CD4-positive, alpha-beta T cell treated with Interleukin-1 beta for 1 hour (primary cell): ENCODE measurements at regions not wholly inside any gene's neighbourhood (a gene's known extent, or its start where the extent isn't known, plus 50 kb on each side); places are given as distances from the start of the nearest gene placed in this dataset.
"Not testable (repeated sequence)": the region's sequence is repeated elsewhere in the genome, so short reads cannot be mapped to it uniquely, and the experiment has no call there.

ENCODE experiments used
- DNase-seq, 2 donors: peaks; one replicate each; pipeline ENCODE4 v3.0.0-alpha.2; 2020 to 2022

DNA sequence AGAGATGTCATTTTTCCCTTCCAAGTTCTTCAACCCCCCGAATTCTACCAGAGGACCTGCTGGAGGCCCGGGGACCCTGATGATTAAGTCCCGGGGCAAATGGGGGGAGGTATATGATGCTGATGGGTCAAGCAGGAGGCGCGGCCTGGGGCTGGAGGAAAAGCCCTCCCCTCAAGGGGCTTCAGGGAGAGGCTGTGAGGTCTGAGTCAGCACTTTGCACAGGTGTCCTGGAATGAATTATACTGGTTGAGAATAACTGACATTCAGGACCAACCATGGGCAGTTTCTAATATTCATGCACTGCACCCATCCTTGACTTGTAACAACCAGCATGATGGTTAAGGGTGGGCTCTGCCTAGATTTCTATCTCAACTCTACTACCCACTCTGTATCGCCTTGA lies 146.8 kb upstream of the SYT13 start:
- DNase-seq = no peak

DNA sequence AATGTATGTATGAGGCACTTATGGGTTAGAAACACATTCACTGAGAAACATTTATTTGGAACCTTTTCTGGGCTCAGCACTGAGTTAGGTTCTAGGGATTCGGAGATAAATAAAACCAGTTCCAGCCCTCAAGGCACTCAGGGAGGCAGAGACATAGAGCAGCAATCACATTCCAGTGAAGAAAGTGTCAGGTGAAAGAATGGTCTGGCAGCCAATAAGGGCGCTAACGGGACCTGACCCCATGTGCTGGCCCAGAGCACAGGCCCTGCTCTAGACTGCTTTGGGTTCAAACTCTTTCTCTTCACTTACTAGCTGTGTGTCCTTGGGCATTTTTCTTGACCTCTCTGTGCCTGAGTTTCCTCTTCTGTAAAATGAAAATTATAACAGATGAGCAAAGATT lies 146.0 kb upstream of the SYT13 start:
- DNase-seq = no peak

DNA sequence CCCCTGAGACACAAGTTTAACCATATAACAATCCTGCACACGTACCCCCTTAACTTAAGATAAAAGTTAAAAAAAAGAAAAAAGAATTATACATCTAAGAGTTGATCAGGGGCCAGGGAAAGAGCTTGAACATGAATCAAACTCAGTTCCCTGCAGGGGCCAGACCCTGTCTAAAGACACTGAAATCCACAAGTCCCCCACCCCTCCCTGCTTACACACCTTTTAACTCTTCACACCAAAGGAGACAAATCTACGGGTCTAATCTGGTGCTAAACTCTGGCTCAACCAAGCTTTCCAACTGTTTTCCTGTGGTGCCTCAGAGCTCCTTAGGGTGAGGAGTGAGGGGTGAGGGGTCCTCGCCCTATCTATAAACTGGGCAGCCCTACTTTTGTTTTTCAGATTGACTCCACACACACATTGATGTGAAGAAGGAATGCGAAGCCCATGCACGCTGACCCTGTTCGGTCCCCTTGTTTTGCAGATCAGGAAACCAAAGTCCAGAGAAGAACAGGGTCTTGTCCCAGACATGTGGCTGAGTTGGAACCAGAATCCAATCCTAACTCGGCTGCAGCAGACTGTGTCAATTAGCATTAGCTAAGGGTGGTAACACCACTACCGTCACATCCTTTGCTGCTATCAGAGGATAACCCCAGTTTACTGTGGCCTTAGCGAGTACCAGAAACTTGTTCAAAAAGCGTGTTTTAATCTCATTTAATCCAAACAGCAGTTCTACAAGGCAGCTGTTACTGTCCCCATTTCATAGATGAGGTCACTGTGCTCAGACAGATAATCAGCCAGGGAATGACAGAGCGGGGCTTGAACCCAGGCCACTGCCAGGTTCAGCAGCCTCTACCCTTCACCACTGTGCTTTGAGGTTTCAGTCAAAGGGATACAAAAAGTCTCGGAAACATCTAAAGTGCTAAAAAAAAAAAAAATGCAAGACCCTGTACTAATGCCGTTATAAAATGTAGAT lies 145.2 kb upstream of the SYT13 start:
- no peak for DNase-seq

DNA sequence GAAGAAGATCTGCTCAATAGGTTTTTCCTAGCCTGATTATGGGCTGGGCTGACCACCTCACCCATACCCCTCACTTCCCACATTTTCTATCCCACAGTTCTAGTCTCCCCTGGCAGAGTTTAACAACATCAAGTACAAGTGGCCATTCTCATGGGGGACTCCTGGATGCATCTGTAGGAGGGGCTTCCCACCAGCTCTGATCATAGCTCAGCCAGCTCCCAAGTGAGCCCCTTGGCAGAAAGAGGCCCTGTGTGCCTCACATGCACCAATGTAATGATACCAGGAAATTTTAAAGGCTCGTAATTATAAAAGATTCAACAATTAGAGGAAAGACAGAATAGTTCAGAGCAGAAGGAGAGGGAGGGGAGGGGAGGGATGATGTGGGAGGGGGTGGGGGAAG lies 144.2 kb upstream of the SYT13 start:
- no peak for DNase-seq

DNA sequence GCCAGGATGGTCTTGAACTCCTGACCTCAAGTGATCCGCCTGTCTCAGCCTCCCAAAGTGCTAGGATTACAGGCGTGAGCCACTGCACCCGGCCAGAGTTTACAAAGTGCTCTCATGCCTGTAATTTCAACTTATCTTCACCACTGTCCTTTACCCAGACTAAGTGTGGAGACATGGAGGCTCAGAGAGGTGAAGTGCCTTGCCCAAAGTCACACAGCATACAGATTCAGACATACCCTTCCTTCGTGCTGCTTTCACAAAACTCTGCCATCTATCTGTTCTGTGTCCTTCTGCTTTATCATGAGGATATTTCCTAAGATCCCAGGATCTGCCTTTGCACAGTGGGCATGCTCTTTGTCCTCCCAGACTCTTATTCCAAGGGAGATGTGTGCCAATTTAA lies 143.6 kb upstream of the SYT13 start:
- DNase-seq = no peak

DNA sequence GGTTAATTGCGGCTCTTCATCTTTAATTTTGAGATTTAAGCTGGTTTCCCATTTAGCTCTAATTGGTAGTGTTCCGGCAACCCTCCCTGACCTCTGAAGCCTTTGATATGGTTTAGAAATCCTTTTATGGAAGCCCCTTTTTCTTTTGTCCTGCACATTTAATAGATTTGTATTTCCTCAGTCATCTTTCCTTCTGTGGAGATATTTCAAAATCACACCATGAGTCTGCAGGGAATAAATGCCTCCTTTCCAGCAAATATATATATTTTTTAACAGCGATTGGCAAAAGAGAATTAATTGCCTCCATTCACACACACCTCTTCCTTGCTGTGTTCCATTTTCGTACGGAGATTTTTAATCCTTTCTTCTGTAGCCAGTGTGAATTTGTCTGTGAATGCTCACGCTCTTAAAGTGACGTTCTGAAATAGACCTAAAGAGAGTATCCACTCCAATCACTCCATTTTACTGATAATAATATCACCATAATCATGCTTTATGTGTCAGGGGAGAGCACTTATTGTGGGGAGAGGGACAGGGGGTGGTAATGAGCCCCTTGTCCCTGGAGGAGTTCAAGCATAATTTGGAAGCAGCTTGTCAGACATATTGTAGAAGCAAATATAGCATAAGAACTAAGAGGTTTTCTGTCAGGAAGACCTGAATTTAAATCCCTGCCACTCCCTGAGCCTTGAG lies 142.5 kb upstream of the SYT13 start:
- no peak for DNase-seq

DNA sequence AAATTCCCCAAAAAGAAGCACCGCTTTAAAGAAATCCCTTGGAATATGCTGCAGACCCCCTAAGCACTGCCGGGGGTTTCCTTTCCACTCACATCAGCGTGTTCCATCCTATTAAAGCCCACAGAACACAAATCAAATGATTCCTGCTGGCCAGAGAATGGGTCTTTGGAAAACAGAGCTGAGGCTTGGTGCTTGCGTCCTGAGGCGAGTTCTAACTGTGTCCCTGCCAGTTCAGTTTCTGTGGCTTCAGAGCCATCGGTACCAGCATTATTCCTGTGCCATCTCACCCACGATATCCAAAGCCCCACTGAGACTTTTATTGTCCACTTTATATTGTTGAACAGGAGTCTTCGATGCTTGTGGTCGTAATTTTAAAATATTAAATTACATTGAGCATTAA lies 142.0 kb upstream of the SYT13 start:
- no peak for DNase-seq

DNA sequence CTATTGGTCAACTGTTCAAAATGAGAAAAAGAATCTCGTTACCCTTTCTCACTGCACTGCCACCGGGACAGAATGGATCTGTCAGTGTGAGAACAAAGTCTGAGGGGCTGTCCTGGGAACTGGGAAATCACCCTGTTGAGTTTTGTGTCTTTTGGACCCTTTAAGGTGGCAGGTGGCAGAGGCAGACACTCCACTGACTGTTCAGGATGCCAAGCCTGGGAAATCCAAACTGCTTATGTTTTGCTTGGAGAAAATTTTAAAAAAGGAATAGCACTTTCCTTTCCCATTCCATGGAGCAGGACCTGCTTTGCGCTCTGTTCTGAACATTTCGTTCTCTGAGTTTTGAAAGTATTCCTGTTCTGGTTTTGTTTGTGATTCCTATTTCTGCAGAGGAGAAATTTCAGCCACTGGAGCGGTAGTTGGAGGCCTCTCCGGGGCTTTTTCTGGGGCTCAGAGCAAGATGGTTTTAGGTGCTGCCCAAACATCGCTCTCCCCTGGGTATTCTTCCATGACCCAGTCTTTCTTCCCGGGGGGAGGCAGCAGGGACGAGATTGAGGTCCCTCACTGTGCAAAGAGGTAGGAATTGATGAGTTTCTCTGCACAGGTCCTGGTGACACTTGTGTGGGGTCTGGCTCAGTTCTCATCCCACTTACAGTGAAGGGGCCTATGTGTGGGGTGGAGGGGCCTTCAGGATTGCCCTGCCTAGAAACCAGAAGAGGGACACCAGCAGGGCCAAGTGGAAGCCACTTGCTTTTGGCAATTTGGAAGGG lies 138.5 kb upstream of the SYT13 start:
- DNase-seq = no peak

DNA sequence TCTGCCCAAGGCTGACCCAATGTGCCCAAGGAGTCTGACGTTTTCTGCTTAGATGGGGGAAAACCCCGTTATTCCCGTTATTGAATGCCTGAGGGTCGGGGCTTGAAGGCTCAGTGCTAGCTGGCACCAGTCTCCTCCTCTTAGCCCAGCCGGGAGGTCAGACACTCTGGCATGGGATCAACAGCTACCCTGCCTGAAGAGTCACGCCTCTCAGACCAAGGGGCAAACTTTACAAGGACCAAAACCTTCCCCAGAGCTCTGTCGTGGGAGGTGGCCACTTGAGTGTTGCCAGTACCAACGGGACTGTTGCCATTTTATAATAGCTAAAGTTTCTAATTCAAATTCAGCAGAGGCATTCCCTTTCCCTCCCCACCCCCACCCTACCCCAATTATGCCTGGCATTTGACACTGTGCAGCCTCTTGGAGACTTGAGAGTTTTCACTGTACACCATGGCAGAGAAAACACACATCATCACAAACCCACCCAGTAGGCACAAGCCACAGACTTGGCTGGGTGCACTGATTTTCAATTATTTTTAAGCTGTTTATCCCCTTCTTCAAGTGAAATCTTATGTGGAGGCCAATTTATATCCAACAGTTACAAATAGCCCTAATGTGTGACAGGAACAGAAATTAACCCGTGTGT lies 137.5 kb upstream of the SYT13 start:
- DNase-seq = no peak

DNA sequence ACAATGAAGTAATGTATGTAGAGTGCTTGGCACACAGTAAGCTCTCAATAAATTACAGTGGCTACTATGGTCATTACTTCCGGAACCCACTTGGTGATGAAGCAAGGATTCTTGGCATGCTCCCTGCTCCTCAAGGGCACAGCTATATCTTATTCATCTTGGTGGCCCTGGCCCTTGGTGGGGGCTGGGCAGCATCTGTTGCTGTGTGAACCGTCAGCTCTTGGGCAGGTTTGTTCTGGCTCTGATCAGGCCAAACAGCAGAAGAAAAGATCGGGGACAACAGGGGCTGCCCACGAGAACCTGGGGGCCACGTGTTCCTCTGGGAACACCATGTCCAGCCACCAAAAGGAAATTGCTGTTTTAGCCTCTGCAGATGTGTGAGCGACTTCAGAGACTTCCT lies 136.9 kb upstream of the SYT13 start:
- DNase-seq = no peak

DNA sequence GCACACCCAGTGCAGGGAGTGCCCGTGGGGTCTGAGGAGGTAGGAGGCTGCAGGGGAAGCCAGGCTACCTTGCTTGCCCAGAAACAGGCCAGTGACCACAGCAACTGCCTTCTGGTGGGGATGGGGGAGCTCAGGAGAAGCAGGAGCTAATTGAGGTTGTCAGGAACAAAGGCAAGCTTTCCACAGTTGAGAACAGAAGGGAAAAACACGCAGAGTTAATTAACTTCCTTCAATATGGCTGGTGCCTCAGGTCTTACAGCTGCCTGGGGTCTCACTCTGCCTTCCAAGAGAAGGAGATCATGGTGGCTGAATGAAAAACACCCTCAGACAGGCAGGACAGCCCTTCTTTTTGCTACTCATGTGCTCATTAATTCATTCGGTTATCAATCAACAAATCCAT lies 127.9 kb upstream of the SYT13 start:
- no peak for DNase-seq

DNA sequence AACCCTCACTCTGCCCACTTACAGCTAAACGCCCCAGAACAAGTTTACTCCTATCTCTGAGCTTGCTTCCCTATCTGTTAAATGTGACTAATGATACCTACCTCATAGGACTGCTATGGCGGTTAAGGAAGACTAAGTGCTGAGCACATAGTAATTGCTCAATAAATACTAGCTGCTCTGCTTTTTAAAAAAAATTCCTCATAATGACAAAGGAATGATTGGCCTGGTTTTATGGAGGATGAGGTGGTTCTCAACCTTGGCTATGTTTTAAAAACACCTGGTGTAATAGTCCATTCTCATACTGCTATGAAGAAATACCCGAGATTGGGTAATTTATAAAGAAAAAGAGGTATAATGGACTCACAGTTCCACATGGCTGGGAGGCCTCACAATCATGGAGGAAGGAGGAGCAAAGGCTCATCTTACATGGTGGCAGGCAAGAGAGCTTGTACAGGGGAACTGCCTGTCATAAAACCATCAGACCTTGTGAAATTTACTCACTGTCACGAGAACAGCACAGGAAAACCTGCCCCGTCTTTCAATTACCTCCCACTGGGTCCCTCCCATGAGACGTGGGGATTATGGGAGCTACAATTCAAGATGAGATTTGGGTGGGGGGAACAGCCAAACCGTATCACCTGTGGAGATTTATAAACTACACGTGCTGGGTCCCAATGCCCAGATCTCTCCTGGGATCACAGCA lies 127.2 kb upstream of the SYT13 start:
- DNase-seq = no peak

DNA sequence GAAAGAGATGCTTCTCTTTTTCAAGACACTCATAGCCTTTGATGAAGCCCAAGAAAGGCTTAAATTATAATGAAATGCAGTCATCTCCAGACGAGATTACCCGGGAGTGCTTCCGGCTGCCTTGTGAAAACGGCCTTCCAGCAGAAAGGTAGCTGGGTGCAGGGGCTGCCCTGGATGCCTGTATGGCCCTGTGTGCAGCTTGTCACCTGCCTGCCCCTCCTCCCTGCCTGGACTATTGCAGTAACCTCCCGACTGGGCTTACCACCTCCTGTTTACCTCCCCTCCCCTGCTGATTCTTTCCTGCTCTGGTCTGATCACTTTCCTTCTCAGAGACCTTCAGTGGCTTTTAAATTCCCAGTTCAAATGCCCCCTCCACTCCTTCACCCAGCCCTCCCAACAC lies 126.4 kb upstream of the SYT13 start:
- no peak for DNase-seq

DNA sequence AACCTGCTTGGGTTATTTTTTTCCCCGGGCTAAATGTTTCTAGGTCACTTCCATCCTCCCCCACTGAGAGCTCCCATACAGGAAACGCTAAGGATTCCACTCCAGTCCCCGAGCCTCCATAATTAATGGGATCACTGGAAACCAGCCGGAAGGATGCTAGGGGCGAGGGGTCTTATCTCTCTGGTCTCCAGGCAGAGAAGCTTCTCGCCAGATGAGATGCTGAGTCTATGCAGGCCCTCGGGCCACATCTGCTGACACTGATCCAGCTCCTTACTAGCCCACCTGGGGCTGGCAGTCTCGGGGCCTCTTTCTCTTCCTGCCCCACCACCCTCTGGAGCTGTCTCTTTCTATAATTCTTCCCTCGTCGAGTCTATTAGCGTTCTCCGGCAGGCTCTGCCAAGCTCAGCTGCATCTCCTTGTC lies 125.9 kb upstream of the SYT13 start:
- no peak for DNase-seq

DNA sequence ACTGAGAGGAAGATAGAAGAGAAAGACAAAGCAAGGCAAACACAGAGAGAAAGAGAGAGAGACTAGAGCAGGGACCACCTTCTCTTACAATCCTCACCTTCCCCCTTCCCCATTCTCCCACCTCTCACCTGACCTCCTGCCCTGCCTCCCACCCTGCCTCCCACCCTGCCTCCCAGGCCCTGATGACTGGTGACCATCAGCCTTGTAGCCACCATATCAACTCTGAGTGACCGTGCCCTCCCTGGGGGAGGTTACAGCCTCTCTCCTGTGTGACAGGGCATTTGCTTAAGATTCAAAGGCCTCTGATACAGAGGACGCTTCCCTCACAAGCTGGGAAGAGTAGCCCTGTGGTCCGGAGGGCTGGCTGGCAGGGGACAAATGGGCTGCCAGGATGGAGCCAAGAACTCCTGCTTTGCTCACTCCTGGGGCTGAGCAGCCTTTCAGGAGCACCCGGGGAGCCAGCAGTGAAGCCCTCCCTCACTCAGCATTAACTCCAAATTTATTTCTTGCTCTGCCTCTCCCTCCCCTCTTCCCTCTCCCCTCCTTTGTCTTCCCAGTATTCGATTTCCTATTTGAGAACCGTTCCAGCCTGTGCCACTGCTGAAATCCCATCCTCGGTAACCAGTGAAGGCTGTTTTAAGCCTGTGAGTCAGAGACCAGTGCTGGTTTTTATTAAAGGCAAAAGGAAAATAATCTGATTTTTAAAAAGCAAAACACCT lies 125.2 kb upstream of the SYT13 start:
- no peak for DNase-seq

DNA sequence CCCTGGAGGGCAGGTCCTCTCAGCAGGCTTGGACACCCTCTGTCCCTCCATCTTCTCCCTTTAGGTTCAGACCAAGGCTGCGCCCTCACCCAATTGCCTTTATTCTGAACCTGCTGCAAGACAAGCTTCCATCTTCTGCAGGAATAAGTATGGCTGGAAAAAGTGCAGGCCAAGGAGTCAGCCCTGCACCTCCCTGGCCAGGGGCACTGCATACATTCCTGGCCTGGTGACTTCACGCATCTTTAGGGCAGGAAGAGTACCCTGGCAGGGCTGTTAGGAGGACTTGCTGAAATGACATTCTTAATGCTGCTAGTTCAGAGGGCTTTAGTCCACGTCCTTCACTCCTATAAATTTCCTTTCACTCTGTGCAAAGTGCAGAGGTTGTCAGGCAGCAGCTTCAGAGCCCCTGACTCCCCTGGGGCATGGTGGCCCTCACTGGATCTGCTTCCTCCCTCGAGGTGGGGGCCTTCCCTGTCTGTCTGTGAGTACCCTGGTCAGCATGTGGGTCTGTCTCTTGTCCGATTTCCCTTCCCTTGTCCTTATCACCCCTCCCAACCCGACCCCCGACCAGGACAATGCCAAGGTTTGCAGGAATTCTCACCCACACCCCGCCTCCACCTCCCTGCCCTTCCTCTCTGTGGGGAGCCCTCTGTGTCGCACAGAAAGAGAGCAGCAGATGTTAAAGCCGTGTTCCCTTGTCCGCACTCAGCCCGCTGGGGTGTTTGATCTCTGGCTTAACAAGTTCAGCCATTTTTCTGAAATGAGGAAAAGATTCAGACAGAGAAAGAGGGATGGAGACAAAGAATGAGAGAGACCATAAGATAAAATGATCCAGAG lies 124.5 kb upstream of the SYT13 start:
- no peak for DNase-seq

DNA sequence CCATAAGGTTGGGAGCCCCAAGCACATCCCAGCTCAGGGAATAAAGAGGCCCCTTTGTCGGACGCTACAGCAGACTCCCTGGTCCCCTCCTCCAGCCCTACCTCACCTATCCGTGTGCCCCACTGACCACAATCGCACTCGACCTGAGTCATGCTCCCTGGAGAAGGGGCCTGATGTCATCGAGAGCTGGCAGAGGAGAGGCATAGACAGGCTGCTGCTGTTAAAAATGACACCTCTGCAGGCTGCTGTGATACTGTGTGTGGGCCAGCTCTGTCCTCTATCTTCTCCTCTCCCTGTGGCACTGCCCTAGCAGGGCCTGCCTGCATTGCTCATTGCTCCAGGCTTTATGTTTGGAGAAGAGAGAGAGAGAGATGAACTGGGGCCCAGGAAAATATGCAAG lies 123.4 kb upstream of the SYT13 start:
- no peak for DNase-seq

DNA sequence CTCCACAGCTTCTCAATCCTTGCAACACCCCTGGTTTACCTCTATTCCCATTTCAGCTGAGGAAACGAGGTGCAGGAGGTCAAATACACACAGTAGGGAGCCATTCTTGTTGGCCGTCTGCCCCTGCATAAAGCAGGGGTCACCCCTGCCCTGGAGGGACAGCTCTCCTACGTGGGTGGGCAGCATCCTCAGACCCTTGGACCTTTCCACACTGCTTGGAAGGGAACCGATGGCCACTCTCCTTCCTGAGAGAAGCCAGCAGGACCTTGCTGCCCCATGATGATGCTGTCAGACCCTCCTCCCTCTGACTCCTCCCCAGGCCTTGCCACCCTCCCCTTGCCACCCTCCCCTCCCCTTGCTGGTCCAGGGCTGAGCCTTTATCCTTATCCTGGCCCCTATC lies 121.1 kb upstream of the SYT13 start:
- DNase-seq = no peak

DNA sequence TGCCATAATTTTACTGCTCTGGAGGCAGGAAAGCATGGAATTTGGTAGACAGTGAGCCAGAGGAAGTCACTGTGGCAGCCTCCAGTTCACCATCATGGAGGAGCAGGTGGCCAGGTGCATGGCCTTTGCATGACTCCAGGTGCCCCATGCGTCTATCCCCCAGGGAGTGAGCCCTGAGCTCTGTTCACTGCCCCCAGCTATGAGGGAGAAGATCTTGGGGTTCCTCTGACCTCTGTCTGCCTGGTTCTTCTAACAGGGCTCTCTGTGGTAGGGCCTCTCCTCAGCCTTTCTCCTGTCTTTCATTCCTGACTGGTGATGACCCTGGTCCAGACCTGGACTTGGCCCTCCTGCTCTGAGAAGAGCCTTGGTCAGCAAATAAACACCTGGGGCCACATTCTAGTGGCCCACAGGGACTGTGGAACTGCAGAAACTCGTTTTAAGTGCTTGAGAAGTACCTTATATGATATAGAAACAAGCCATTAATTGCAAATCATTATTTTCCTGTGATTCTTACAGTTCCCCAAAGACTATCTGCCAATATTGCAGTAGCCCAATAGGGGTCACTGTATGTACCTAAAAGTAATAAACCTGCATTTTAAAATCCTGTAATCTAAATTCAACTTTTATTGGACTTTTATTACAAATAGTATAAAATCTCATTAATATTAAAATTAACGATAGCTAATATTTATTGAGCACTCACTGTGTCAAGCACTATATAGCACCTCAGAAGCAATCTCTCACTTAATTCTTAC lies 120.0 kb upstream of the SYT13 start:
- DNase-seq = no peak

DNA sequence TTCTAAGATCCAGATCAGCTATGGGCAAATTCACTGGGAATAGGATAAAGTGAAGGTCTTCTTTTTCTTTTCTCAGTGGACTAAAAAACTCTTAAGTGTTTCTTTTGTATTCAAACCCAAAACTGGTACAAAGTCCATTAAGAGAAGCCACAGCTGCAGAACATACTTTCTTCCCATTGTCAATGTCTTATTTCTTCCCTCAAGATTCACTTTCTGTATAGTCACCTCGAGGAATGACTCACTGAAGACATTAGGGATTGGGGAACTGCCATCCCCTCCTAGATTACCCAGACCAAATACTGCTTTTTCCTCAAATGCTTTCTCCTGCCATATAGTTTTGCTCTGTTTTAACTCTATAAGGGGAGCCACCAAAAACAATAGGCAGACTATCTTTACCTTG lies 117.4 kb upstream of the SYT13 start:
- DNase-seq = not testable (repeated sequence)
